DND-41 (cell line): ENCODE measurements at regions not wholly inside any gene's neighbourhood (a gene's known extent, or its start where the extent isn't known, plus 50 kb on each side); places are given as distances from the start of the nearest gene placed in this dataset.

ENCODE experiments used
- ATAC-seq: fragments of 200-7000 bp; cut with Tn5 transposase; 3 replicates; pipeline ENCODE4 v1.9.1; 2021; ENCODE audit warnings: low read depth; ENCODE audit not compliant: insufficient read depth
- DNase-seq: peaks from one replicate; pipeline ENCODE4 v3.0.0-alpha.2; 2020
- H2AFZ ChIP-seq: 2 replicates; pipeline ENCODE4 v1.6.0; 2012; ENCODE audit warnings: low read depth, low read length
- H3K27ac ChIP-seq: 2 replicates; pipeline ENCODE4 v1.5.1; 2012; ENCODE audit warnings: low read length, inconsistent platforms
- H3K27me3 ChIP-seq: fragments of 200-600 bp; sonication (generic); 2 replicates; pipeline ENCODE4 v1.6.0; 2012; ENCODE audit warnings: low read length, mild to moderate bottlenecking, inconsistent platforms; ENCODE audit not compliant: insufficient read depth, poor library complexity
- H3K36me3 ChIP-seq: 2 replicates; pipeline ENCODE4 v1.5.1; 2012; ENCODE audit warnings: low read length, inconsistent platforms; ENCODE audit not compliant: insufficient read depth
- H3K4me1 ChIP-seq: 2 replicates; pipeline ENCODE4 v1.5.1; 2012; ENCODE audit warnings: mild to moderate bottlenecking, low read length; ENCODE audit not compliant: insufficient read depth
- H3K4me2 ChIP-seq: 2 replicates; pipeline ENCODE4 v1.6.0; 2012; ENCODE audit warnings: mild to moderate bottlenecking, moderate library complexity, low read length, inconsistent platforms; ENCODE audit not compliant: insufficient read depth
- H3K4me3 ChIP-seq, 2 experiments: fragments of 200-600 bp in 1 of 2; shearing (Covaris generic) in 1 of 2; 2 replicates each; pipeline ENCODE4 v1.5.1; 2012 to 2016; ENCODE audit warnings: inconsistent platforms in 2 of 2, low read length in 2 of 2, mild to moderate bottlenecking in 2 of 2, low read depth in 1 of 2, moderate library complexity in 1 of 2
- H3K79me2 ChIP-seq: 2 replicates; pipeline ENCODE4 v1.6.0; 2012; ENCODE audit warnings: low read length, inconsistent platforms; ENCODE audit not compliant: insufficient read depth
- H3K9ac ChIP-seq: 2 replicates; pipeline ENCODE4 v1.6.0; 2012; ENCODE audit warnings: low read depth, mild to moderate bottlenecking, inconsistent platforms, low read length, moderate library complexity
- H3K9me3 ChIP-seq: 2 replicates; pipeline ENCODE4 v1.5.1; 2012; ENCODE audit warnings: low read length, moderate library complexity, mild to moderate bottlenecking, inconsistent platforms; ENCODE audit not compliant: insufficient read depth, severe bottlenecking
- H4K20me1 ChIP-seq: 2 replicates; pipeline ENCODE4 v1.6.0; 2012; ENCODE audit warnings: low read length; ENCODE audit not compliant: insufficient read depth
- CTCF ChIP-seq: IDR thresholded peaks from 2 replicates; pipeline ENCODE4 v1.5.1; 2012; ENCODE audit warnings: borderline replicate concordance, low read length, moderate library complexity, mild to moderate bottlenecking; ENCODE audit not compliant: poor library complexity, severe bottlenecking; ENCODE audit errors: extremely low read depth
- EZH2 ChIP-seq: IDR thresholded peaks from 3 replicates; pipeline ENCODE4 v1.6.1; 2012; ENCODE audit warnings: borderline replicate concordance, low read depth, mild to moderate bottlenecking, moderate library complexity, low read length, inconsistent platforms; ENCODE audit not compliant: severe bottlenecking

GRCh38 chr4:188532751-188533150 is 393.5 kb downstream of the TRIML1 start:
- H4K20me1 ChIP-seq = no peaks in the 10 kb centered on the region
- no peak for DNase-seq
- H3K79me2 ChIP-seq = no peaks in the 10 kb centered on the region
- TF ChIP-seq EZH2 (no peak), CTCF (no peak)
- no peaks in the 10 kb centered on the region for H3K4me1 ChIP-seq
- no peaks in the 10 kb centered on the region for H3K27me3 ChIP-seq
- H3K9me3 ChIP-seq = peaks cover 2% of the 10 kb centered on the region
- no peak overlapping the region for H3K4me3 ChIP-seq
- no peak overlapping the region for H2AFZ ChIP-seq
- H3K4me2 ChIP-seq = no peak overlapping the region
- no peak overlapping the region for H3K27ac ChIP-seq
- no peaks in the 10 kb centered on the region for H3K36me3 ChIP-seq
- no peak overlapping the region for H3K9ac ChIP-seq
- ATAC-seq = no peak

GRCh38 chr4:188534297-188534696 is 395.1 kb downstream of the TRIML1 start:
- no peak overlapping the region for H2AFZ ChIP-seq
- no peak for ATAC-seq
- no peak overlapping the region for H3K27ac ChIP-seq

GRCh38 chr4:188534917-188535316 is 395.7 kb downstream of the TRIML1 start:
- H3K9ac ChIP-seq = no peak overlapping the region
- no peak for DNase-seq
- ATAC-seq = no peak
- no peaks in the 10 kb centered on the region for H3K27me3 ChIP-seq
- no peaks in the 10 kb centered on the region for H3K79me2 ChIP-seq
- H3K36me3 ChIP-seq = no peaks in the 10 kb centered on the region
- no peak overlapping the region for H3K4me3 ChIP-seq
- no peak for TF ChIP-seq EZH2
- no peak for TF ChIP-seq CTCF
- H3K4me1 ChIP-seq = no peaks in the 10 kb centered on the region
- no peak overlapping the region for H2AFZ ChIP-seq
- peaks cover 2% of the 10 kb centered on the region for H3K9me3 ChIP-seq
- no peaks in the 10 kb centered on the region for H4K20me1 ChIP-seq
- no peak overlapping the region for H3K27ac ChIP-seq
- H3K4me2 ChIP-seq = no peak overlapping the region

More at GRCh38 chr4:188534297-188534696, 395.1 kb downstream of the TRIML1 start:
- no peak for DNase-seq
- Histone ChIP-seq H4K20me1 (no peaks in the 10 kb centered on the region), H3K27me3 (no peaks in the 10 kb centered on the region), H3K4me2 (no peak overlapping the region), H3K36me3 (no peaks in the 10 kb centered on the region), H3K9me3 (peaks cover 2% of the 10 kb centered on the region), H3K79me2 (no peaks in the 10 kb centered on the region), H3K4me1 (no peaks in the 10 kb centered on the region), H3K4me3 (no peak overlapping the region), H3K9ac (no peak overlapping the region)
- TF ChIP-seq CTCF = no peak
- no peak for TF ChIP-seq EZH2

GRCh38 chr4:188536826-188537225 is 397.6 kb downstream of the TRIML1 start:
- Histone ChIP-seq H4K20me1 (no peaks in the 10 kb centered on the region), H3K9ac (no peak overlapping the region), H3K79me2 (no peaks in the 10 kb centered on the region), H3K4me2 (no peak overlapping the region), H3K27me3 (no peaks in the 10 kb centered on the region), H3K36me3 (no peaks in the 10 kb centered on the region), H3K27ac (no peak overlapping the region), H3K9me3 (peaks cover 2% of the 10 kb centered on the region), H3K4me1 (no peaks in the 10 kb centered on the region), H3K4me3 (no peak overlapping the region), H2AFZ (no peak overlapping the region)
- TF ChIP-seq EZH2 (no peak), CTCF (no peak)
- ATAC-seq (no peak), DNase-seq (no peak)
